GM21619 (cell line): ENCODE measurements at regions not wholly inside any gene's neighbourhood (a gene's known extent, or its start where the extent isn't known, plus 50 kb on each side); places are given as distances from the start of the nearest gene placed in this dataset.

Source experiments
- ATAC-seq: cut with Tn5 transposase; IDR thresholded peaks from one replicate; pipeline ENCODE4 v1.9.1; 2021; ENCODE audit not compliant: unreplicated experiment

DNA sequence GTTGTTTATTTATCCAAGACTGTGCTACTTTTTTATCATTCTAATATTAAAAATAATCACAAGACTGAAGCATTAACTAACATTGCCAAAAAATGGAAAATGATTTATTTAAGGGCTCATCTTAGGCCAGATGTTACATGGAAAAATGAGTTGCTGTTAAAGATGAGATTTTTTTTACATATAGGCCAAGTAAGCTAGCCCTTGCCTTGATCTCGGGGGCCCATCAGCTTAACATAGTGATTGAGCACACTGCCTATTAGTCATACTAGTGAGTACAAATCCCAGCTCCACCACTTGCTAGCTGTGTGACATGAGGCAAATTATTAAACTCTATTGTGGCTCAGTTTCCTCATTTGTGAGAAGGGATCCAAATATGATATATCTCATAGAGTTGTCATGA is 275.9 kb upstream of the SNX7 start:
- ATAC-seq, result no peak

DNA sequence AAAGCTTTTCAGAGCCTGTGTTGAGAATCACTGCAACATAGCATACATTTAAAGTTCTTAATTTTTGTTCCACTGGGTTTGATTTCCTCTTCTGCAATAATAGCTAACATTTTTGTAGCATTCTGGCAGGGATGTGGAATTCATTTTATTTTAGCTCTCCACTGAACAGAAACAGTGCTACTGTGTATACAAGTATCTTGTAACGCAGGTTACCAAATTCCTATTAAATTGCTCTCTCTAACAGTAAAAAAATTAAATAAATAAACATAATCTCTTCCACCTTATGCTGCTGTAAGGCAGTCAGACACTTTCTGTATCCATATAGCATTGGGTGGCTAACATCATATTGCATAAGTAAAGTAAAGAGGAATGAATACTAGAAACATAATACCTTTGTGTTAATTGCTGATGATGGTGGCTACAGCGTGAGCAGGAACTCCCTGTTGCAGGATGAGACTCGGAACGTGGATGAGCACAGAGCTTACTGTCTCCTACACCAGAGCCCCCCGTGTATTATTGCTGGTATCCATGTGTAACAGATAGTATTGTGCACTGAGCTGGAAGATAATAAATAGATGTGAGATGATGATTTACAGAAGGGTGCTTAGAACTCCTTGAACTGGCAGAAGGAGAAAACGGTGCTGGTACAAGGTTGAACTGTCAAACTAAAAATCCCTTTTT is 276.9 kb upstream of the SNX7 start:
- no peak for ATAC-seq

DNA sequence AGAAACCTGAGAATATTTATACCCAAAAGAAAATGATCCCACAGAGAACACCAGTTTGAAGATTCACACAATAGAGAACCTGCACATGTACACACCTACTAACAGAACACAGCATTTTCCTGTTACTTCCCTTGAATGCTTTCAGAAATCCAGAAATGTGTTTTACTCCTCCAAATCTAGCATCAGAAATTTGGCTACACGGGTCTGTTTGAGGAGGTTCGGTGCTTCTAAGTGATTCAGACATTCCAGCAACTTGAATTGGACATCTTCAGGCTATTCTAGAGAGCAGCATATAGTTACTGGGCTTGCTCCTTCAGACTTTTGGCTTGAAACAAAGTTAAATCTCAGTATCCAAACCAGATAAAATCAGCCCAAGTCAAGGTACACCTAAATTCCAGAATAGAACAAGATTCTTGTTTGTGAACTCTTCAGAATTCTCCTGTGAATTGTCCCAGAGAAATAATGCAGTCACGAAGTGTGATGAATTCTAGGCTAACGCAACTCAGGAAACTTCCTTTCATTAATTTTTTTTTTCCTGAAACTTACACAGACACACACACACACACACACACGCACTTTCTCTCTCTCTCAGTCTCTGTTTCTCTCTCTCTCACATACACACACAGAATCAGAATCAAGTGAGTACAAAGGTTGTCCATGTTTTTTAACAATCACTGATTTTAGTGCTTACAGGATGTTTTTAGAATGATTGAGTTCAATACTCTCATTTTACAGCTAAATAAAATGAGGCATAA is 278.4 kb upstream of the SNX7 start:
- ATAC-seq, result no peak

DNA sequence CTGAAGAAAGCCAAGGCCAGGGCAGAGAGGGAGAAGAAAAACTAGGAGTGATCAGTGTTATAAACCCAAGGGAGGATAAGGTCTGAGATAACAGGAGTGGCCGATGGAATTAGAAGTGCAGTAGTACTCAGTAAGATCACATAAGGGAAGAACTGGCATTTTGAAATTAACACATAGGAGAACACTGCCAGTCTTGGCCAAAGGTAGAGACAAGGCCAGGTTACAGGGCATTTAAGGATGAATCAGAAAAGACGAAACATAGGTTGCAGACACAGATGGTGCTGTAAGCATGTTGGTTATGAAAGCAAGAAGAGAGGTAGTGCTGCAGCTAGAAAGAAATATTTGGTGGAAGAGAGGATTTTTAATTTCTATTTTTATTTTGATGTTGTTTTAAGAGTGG is 278.9 kb upstream of the SNX7 start:
- ATAC-seq, result no peak

DNA sequence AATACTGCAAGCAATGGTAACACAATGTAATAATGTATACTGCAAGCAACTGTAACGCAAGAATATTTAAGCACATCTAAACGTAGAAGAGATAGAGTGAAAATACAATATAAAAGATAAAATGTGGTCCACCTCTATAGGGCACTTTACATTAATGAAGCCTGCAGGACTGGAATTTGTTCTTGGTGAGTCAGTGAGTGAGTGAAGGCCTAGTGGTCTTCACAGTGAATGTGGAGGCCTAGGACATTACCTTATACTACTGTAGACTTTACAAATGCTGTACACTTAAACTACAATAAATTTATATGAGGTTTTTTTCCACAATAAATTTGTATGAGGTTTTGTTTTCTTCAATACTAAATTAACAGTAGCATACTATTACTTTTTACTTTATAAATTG is 287.4 kb upstream of the SNX7 start:
- ATAC-seq, result no peak

DNA sequence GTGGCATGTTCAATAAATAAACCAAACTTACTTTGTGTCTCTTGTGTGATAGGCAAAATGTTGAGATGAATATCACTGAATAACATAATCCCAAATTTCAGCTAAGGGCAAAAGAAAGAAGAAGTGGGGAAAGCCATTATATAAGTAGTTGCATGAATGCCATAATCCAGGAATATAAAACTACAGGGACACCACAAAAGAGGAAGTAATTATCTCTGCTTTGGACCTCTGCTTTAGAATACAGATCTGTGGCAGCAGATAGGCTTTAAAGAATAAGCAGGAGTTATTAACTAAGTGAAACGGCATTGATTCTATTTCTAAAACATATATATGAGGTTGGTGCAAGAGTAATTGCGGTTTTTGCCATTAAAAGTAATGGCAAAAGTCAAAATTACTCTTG is 288.5 kb upstream of the SNX7 start:
- ATAC-seq, result no peak

DNA sequence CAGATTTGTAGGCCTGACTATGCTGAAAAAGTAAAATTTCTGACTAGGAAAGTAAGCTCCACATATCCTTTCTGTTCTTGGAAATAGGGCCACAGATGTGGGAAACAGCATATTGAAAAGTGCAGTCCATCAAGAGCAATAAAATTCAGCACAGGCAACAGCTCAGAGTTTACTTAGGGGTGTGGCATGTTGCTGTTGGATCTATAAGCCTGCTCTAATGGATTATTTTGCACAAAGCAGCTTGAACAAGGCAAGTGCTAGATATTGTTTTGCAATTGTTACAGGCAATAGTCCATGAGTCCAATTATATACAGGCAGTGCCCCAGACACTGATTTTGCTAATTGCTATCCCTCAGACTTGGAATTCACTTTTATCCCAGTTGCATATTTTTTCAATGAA is 289.8 kb upstream of the SNX7 start:
- ATAC-seq, result no peak

DNA sequence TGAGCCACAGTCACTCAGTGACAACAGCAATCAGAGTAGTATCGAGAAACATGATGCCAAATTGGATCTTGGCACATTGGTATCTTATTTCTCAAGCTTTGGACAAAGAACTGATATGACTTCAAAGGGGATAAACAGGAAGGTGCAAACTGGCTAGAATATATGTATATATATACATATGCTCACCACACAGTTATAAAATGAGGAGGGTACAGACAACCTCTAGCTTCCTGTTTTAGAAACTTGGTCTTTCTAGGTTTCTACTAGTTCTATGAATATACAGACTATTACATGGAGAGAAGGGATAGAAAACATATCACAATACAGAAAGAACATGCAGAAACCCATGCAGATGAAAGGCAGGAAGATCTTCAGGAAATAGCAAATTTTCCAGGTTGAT is 292.1 kb upstream of the SNX7 start:
- ATAC-seq, result no peak

DNA sequence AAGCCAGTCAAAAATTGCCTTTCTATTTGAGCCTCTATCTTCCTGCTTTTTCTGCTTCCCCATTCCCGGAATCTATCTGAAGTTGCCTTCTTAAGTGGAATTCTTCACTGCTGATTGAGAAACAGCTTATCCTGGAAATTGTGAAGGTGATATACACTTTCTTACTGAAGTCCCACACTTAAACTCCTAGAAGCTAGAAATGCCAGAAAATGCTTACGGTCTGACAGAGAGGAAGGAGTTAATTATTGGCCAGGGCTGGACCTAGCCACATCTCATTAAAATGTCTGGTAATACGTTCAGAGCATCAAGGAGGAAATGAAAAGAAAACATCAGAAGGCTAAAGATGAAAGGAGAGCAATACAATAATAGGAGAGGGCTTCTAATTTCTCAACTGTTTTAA is 292.5 kb upstream of the SNX7 start:
- ATAC-seq, result no peak

DNA sequence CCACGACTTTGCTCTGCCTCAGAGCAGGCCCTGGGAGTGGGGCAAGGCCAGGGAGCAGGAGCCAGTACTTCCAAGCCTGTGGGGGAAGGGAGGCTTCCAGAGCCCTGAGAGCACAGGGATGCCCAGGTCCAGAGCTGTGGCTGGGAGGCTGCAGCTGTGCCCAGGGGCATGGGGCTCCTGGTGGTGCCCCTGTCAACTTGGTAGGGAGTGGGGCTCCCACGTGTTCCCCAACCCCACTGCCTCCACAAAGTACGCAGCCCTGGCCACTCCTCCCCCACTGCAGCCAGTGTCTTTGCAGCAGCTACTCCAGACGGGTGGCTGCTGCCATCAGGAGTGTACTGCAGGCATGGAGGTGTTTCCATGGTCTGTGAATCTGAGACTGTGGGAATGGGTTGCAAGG is 294.1 kb upstream of the SNX7 start:
- ATAC-seq, result no peak

DNA sequence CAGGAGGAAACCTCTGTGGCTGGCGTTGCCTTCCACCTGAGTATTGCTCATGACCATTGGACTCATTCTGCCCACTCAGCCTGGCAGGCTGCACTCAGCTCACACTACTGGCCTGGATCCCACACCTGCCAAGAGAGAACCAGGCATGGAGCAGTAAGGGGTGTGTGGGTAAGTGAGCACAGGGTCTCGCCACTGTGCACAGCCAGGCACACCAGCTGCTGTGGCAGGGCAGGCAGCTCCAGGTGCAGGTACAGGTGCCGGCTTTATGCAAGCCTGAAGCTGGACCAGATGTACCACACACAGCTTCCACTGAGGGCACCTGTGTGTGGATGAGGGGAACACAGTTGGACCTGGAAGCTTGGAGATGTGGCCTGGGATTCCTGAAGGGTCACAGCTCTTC is 295.2 kb upstream of the SNX7 start:
- no peak for ATAC-seq

DNA sequence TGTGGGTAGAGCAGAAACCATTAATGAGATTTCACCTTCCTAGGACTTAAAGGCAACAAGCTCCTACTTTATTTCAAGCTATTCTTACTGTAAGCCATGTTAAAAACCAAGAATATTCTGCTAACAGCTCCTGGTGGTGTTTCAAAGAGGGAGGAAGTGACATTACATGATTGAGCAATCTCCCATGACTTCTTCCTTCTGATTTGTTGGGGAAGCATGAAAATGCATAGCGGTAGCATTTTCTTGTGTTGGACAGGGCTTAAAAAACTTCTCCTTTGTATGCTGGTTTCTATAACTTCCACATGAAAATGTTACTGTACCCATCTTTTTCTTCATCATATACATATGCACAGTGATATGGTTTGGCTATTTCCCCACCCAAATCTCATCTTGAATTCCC is 297.0 kb upstream of the SNX7 start:
- ATAC-seq, result no peak

DNA sequence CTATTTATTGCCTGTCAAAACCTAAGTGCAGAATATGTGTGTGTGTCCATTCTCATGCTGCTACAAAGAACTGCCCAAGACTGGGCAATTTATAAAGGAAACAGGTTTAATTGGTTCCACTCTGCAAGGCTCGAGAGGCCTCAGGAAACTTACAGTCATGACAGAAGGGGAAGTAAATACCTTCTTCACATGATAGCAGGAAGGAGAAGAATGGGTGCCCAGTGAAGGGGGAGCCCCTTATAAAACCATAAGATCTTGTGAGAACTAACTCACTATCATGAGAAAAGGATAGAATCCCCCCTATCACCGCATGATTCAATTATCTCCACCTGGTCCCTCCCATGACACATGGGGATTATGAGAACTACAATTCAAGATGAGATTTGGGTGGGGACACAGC is 300.7 kb upstream of the SNX7 start:
- ATAC-seq, result no peak

DNA sequence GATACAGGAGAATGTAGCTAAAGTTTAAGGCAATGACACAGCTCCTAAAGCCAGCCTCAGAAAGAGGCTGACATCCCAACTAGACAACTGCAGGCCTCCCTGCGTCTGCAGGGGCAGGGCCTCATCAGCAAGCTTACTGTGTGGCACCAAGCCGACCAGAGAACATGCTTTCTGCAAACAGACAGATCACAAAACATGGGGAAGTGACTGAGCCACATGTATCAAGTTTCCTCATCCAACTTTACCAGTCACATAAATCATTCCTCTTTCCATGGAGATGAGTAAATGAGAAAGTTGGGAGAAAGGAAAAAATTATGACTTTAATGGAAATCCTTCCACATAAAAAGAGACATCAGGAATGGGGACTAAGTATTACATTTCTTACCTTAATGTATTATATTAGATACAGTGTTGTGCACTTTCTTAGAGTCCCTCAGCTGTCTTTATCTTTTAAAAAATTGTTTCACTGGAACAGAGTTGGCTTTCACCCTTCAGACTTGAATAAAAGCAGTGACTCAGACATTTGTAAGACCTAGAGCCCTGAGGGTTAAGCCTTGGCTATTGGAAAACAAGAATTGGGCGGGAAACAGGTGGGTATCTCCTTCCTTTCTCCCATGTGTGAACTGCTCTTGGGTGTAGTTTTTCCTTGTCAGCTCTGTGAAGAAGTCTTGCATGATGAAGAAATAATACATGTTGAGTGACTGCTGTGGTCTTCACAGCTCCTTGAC is 305.7 kb upstream of the SNX7 start:
- no peak for ATAC-seq

DNA sequence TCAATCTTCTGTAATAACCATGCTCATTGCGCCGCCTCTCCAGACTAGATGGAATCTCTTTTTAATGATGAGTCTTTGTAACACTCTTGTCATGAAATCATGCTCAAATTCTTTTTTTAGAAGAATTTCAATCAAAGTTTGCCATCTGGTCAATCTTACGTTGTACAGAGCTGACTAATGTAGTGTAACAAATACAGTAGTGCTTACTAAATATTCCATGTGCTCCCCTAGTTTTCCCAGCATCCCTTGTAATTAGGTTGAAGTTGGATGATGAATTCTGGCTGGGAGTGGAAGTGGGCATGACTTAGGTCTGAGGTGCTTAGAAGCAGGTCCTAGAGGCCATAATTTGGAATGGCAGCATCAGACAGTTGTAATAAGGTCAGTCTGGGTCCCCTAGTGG is 309.1 kb upstream of the SNX7 start:
- ATAC-seq, result no peak

DNA sequence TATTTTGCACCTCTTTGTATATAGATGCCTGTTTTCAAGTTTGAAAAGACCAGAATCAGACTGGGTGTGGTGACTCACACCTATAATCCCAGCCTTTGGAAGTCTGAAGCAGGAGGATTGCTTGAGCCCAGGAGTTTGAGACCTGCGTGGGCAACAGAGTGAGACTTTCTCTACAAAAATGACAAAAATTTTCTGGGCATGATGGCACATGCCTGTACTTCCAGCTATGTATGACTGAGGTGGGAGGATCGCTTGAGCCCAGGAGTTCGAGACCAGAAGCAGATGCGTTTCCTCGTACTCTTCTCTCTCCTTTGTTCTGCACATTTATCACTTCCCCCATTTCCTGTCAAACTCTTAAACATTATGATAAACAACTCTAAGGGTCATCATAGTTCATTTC is 310.0 kb upstream of the SNX7 start:
- no peak for ATAC-seq

DNA sequence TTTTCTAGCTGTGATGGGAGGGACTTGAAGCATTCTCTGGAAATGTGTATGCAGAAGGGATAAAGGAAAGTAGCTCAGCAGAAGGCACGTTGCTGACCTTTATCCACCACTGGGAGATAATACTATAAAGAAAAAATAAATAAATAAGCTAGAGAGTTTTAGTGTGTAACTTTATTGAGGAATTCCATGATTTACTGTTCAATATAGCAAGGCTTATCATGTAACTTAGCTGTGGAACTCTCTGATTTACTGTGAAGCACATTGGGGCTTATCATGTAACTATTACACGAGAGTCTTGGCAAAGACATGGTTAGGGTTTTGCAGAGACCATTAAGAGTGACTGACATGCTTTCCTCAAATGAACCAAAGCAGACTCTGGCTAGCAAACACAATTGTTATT is 316.1 kb upstream of the SNX7 start:
- no peak for ATAC-seq

DNA sequence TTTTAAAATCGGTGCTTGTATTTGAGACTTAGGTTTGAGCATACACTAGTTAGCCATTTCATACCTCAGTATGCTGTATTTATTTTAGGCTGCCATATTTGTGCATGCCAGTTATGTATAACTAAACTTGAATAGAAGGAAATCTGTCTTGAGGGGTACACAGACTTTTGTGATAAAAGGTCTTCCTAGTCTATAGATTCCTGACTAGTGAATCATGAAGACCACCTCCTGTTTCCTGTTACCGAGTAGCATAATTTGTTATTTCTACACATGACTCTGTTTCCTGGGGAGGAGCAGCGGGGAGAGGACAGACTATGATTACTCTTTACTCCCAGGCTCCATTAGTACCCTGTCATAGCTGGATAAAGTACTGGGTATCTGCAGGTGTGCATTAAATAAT is 316.8 kb upstream of the SNX7 start:
- ATAC-seq, result no peak

DNA sequence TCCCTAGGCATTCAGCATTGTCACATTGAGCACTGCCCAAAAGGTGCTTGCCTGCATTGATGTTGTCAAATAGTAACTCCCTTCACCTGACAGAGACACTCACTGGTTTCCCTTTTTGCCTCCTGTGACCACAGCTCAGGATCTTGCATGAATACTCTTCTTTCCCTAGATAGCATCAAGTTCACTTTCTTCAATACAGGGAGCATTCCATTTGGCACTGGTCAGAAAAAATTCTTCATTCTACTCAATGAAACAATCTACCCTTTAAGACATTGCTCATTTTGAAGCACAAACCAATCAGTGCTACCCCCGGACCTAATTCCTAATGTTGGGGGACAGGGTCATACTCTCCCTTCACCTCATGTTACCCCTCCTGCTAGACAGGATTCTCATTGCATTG is 319.0 kb upstream of the SNX7 start:
- ATAC-seq, result no peak

DNA sequence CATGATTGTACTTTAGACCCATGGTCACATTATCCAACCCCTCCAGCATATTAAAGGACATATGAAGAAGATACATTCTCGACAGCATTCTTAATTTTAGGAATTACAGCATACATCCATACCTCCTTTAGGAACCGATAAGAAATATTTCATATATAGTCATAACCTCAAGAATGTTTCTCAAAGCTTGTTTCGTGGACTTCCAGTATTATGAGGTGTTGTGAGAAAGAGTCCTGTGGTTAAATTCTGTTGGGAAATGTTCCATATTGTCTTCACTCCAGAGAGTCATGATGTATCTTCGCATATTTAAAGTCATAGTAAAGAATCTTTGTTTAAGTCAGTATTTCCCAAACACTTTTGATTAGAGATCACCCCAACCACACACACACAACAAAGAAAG is 321.0 kb upstream of the SNX7 start:
- no peak for ATAC-seq

DNA sequence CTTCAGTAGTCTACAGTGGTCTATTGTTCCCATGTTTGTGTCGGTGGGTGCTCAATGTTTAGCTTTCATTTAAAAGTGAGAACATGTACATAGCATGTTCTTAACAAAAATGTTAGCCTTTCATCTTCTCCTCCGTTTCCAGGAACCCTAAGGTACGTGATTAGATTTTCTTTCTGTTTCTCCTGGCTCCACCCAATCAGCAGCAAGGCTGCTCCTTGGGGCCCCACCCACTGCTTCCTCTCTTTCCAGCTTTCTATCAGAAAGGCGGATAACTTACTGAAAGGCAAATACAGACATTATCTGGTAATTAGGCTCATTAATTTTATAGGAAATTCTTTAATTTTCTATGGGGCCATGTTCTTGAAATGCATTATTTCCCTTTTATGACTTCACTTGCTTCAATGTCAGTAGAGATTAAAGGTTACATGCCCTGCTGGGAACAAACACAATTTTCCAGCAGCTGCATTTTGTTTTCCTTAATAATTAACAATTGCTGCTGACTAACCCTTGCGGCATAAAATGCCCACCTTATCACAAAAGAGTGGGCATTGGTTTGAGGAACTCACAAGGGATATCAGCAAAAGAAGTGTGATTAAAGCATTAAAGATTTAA is 324.9 kb upstream of the SNX7 start:
- no peak for ATAC-seq

DNA sequence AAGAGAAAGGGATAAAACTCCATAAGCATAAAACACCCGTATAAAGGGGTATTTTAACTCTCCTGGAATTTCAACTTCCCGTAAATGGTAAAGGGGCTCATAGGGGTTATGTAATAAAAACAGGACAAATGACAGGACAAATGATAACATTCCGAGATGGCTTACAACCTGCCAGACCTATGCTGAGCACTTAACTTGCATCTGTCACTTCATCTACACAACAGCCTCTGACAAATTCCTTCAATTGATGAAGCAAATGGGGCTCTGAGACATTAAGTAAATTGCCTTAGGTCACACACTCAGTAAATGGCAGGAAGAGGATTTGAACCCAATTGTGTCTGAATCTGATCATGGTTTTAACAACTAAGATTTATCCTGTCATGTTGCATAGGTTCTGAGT is 327.6 kb upstream of the SNX7 start:
- ATAC-seq, result no peak
